BJ (cell line): ENCODE measurements at regions not wholly inside any gene's neighbourhood (a gene's known extent, or its start where the extent isn't known, plus 50 kb on each side); places are given as distances from the start of the nearest gene placed in this dataset.

Experiments used
- CTCF ChIA-PET: fragments of 350-600 bp; formaldehyde crosslinking; extraction: SDS; loops from one replicate; lab custom pipeline; 2021; ENCODE audit warnings: antibody characterized with exemption, inconsistent platforms; lab: Yijun Ruan, JAX
- POLR2A ChIA-PET: fragments of 300-600 bp; sonication (Branson Sonifier 250); formaldehyde crosslinking; extraction: SDS; loops from one replicate; lab custom pipeline; 2021; ENCODE audit warnings: antibody characterized with exemption; lab: Charles Lee
- DNase-seq: peaks from one replicate; pipeline ENCODE4 v3.0.0-alpha.2; 2011; ENCODE audit warnings: low read depth
- H3K27me3 ChIP-seq: 2 replicates; pipeline ENCODE4 v1.6.0; 2011; ENCODE audit warnings: low read length; ENCODE audit not compliant: control insufficient read depth, insufficient read depth
- H3K36me3 ChIP-seq: 2 replicates; pipeline ENCODE4 v1.5.1; 2011; ENCODE audit warnings: low read length; ENCODE audit not compliant: control insufficient read depth, insufficient read depth
- H3K4me3 ChIP-seq: 2 replicates; pipeline ENCODE4 v1.5.1; 2011; ENCODE audit warnings: low read depth, mild to moderate bottlenecking, control low read depth, low read length
- CTCF ChIP-seq: IDR thresholded peaks from 2 replicates; pipeline ENCODE4 v1.5.1; 2011; ENCODE audit warnings: low read depth, mild to moderate bottlenecking, control low read depth, inconsistent platforms, low read length, moderate library complexity; ENCODE audit not compliant: insufficient read depth

GRCh38 chr2:150895968-150896367, 365.7 kb downstream of the RBM43 start:
- TF ChIP-seq CTCF: no peak
- DNase-seq: no peak
- H3K36me3 ChIP-seq: no peaks in the 10 kb centered on the region
- no peak overlapping the region for H3K4me3 ChIP-seq
- POLR2A ChIA-PET: no interaction called here
- CTCF ChIA-PET: interaction anchor here (1.1 kb wide), 1 partner anchor 13 kb away, joined by 5 read pairs; no protein-coding TSS in a partner anchor
- no peaks in the 10 kb centered on the region for H3K27me3 ChIP-seq

GRCh38 chr2:150889141-150889540, 372.5 kb downstream of the RBM43 start:
- Histone ChIP-seq H3K27me3 (no peaks in the 10 kb centered on the region), H3K4me3 (no peak overlapping the region), H3K36me3 (no peaks in the 10 kb centered on the region)
- CTCF ChIA-PET: interaction anchor here (1.2 kb wide), 1 partner anchor 10 kb away, joined by 4 read pairs; no protein-coding TSS in a partner anchor
- TF ChIP-seq CTCF: no peak
- DNase-seq: peak; percentile 47
- POLR2A ChIA-PET: no interaction called here

GRCh38 chr2:150888337-150888736, 373.3 kb downstream of the RBM43 start:
- DNase-seq: no peak

GRCh38 chr2:150887926-150888325, 373.7 kb downstream of the RBM43 start:
- no peak for TF ChIP-seq CTCF
- H3K27me3 ChIP-seq: no peaks in the 10 kb centered on the region
- no peak overlapping the region for H3K4me3 ChIP-seq
- no peaks in the 10 kb centered on the region for H3K36me3 ChIP-seq
- CTCF ChIA-PET: no interaction called here
- no peak for DNase-seq
- POLR2A ChIA-PET: no interaction called here

More at GRCh38 chr2:150888337-150888736, 373.3 kb downstream of the RBM43 start:
- CTCF ChIA-PET: no interaction called here
- Histone ChIP-seq H3K27me3 (no peaks in the 10 kb centered on the region), H3K36me3 (no peaks in the 10 kb centered on the region), H3K4me3 (no peak overlapping the region)
- no peak for TF ChIP-seq CTCF
- POLR2A ChIA-PET: no interaction called here

- no peaks in the 10 kb centered on the region for H3K36me3 ChIP-seq
- H3K27me3 ChIP-seq: no peaks in the 10 kb centered on the region
- DNase-seq: no peak
- no peak for TF ChIP-seq CTCF
- ChIA-PET POLR2A (no interaction called here), CTCF (no interaction called here)
- no peak overlapping the region for H3K4me3 ChIP-seq
These were observed 375.8 kb downstream of the RBM43 start for GRCh38 chr2:150885774-150886386.
